ENCODE measurements at regions not wholly inside any gene's neighbourhood (a gene's known extent, or its start where the extent isn't known, plus 50 kb on each side); places are given as distances from the start of the nearest gene placed in this dataset.

GRCh38 chr7:89958525-89959068, 195.7 kb upstream of the STEAP1 start:
- TF ChIP-seq CTCF (IDR thresholded peaks at IDR 0.05) (no peak), POLR2AphosphoS5 (IDR thresholded peaks at IDR 0.05) (no peak)

Measured in breast epithelium (tissue), 3 donors.